ENCODE measurements at regions not wholly inside any gene's neighbourhood (a gene's known extent, or its start where the extent isn't known, plus 50 kb on each side); places are given as distances from the start of the nearest gene placed in this dataset.

- TF ChIP-seq GATA1 (IDR thresholded peaks at IDR 0.05; ENCODE audit: low read depth, low read length) (no peak), POLR2A (IDR thresholded peaks at IDR 0.05; ENCODE audit: low read length) (no peak)
- peak; percentile 76 to 81 for DNase-seq
Measured at GRCh38 chr1:234963180-234963903, 165.3 kb downstream of the TOMM20 start.

DNA sequence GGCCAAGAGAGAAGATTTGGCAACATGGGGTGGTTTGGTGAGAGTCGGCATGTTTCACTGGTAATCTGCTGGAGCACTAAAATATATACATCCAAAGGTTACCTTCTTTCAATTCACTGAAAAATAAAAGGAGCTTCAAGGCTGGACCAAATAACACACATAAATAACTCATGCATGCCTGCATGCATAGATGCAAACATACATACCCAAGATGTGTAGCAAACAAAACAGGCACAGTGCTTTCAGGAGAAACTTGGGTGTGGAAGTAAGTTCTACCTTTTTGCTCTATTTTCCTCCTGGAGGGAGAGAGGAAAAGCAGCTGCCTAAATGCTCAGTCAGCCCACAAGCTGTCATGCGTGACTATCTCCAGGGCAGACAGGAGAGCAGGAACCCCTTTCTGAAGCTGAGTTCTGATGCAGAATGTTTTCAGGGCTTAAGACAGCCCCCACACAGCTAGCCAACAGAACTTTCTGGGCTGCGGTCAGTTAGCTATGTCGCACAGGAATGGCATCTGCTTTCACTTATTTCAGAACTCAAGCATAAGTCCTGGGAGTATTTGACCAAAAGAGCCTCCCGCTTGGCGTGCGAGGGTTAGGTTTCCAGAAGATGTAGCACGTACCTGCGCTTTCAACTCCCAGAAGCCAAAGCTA lies 166.2 kb downstream of the TOMM20 start:
- DNase-seq: peak; percentile 42 to 50
- TF ChIP-seq GATA1 (IDR thresholded peaks at IDR 0.05; ENCODE audit: low read depth, low read length) (no peak), POLR2A (IDR thresholded peaks at IDR 0.05; ENCODE audit: low read length) (no peak)

DNA sequence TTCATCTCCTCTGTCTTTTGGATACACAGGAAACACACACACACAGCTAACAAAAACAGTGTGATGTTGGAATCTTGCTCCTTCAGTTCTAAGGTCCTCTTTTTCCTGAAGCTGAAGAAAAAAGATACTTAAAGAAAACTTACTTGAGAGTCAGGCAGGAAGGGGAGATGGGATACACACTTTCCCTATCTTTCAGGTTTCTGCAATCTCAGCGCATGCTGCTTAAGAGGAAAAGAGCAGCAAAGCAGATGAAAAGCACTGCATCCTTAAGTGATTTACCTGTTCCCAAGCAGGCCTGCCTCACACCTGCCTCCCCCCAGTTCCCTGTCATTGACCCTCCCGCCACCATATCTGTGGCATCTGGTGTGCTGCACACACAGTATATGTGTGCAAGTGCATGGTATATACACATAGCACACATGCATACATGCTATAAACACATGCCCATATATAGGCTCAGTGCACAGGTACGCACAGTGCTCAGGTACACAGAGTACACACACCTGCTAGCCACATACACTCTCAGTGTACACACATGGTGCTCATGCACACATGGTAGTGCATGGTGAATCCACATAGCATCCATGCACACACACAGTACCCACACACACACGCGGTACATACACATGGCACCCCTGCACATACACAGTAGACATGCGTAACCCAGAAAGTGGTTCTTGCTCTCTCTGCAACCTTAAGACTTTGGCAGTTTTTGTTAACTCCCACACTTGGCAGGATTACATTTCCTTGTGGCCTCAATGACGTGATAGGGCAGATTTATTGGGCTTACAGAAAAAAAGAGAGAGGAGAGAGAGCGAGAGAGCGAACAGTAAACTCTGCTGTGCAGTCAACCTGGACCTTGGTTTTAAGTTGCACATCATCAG lies 166.9 kb downstream of the TOMM20 start:
- no peak for TF ChIP-seq POLR2A (IDR thresholded peaks at IDR 0.05; ENCODE audit: low read length)
- no peak for TF ChIP-seq GATA1 (IDR thresholded peaks at IDR 0.05; ENCODE audit: low read depth, low read length)
- DNase-seq: peak in 1 of 2 experiments; percentile 31

DNA sequence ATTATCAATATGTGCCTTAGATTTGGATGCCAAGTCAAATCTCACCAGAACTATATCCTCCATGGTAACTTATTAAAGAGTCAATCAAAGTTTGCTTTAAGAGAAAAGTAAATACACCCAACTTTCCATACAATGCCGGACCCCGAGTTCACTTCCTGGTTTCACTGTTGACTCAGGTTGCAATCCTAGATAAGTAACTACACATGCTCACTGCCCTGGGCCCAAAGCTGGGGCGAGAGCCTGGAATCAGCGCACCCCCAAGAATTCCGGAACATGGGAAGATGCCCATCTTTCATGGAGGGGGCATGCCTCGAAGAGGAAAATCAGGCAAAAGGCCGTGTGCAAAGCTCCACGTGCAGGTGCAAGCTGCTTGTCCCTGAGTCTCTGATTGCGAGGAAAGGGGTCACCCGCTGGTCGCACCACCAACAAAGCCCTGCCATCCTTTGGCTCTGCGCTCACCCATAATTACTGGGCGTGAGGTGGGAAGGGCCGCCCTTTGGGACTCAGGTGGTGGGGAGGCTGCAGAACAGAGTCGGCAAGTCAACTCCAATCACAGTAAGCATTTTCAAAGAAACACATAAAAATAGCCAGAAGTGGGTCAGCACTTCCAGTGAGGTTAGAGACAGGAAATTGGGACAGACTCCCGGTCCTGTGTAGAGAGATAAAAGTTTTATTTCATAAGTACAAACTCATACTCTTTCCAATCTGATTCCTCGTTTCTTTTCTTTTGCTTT lies 167.7 kb downstream of the TOMM20 start:
- peak in 1 of 2 experiments; percentile 14 for DNase-seq
- TF ChIP-seq GATA1 (IDR thresholded peaks at IDR 0.05; ENCODE audit: low read depth, low read length) (no peak), POLR2A (IDR thresholded peaks at IDR 0.05; ENCODE audit: low read length) (no peak)

DNA sequence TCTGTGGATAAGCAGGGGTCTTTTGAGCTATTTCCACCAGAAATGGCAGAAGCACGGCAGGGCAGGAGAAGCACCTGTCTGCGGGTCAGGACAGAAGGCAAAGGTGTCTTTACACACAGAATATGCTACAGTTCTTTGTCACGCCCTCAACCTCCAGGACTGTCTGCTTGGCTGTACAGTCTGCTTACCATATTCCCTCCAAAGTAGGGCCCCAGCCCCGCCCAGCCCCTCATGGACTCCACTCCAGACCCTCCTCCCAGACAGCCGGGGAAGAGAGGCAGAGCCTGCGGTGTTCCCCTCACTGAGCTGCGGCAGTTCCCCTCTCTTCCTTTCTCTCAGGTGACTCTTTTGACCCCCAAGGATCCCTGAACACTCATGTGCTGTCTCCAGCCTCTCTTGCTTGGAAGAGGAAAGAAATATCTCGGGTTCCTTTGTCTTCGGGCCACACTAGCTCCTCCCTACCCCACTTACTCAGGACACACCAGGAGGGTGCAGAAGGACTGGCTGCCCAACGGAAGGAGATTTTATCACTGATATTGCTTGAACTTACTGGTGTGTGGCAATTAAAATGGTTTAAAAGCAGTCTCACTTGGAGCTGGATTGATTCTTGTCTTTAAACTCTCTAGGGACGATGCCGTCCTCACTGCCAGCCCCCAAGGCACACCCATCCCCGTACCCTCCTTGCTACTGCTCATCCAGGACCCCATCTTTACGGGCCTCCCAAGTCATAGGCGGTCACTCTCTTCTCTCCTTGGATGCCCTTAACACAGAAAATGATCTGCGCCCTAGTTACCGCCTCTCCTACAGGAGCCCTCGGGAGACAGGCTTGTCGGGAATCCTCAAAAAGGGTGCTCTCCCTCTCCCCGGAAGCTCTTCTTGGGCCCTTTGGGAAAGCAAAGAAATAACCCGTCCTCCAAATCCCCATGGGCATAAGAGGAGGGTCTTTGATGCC lies 169.7 kb downstream of the TOMM20 start:
- DNase-seq: no peak
- TF ChIP-seq POLR2A (IDR thresholded peaks at IDR 0.05; ENCODE audit: low read length) (no peak), GATA1 (IDR thresholded peaks at IDR 0.05; ENCODE audit: low read depth, low read length) (no peak)

DNA sequence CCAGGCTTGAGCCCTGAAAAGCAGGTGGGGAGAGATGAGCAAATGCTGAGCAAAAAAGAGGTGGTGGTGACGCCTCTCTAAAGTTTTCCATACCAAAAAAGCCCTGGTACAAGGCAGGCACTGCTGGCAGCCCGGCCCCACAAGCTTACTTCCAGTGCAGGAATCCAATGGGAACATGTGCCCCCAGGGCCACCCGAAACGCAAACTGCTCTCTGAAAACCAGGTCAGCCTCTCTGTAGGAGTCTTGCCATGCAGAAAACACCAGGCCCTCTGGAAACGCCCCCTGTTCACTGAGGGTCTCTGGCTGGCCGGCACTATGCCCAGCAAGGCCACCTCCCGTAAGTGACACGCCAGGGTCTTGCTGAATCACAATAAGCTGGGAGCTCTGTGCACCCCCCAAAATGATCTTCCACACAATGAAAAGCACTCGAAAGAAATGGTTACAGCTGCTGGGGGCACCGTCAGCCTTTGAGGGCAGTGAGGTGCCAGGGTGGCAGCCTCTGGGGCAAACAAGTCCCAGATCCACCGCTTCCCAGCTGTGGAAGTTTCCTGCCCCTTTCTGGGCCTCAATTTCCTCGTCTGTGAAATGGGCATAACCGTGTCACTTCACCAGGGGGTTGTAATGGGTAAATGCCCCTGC lies 170.5 kb downstream of the TOMM20 start:
- DNase-seq: no peak
- TF ChIP-seq POLR2A (IDR thresholded peaks at IDR 0.05; ENCODE audit: low read length): no peak
- TF ChIP-seq GATA1 (IDR thresholded peaks at IDR 0.05; ENCODE audit: low read depth, low read length): no peak

- TF ChIP-seq GATA1 (IDR thresholded peaks at IDR 0.05; ENCODE audit: low read depth, low read length) (no peak), POLR2A (IDR thresholded peaks at IDR 0.05; ENCODE audit: low read length) (no peak)
- peak in 1 of 2 experiments; percentile 13 for DNase-seq
Measured at GRCh38 chr1:234957330-234958065, 171.1 kb downstream of the TOMM20 start.

DNA sequence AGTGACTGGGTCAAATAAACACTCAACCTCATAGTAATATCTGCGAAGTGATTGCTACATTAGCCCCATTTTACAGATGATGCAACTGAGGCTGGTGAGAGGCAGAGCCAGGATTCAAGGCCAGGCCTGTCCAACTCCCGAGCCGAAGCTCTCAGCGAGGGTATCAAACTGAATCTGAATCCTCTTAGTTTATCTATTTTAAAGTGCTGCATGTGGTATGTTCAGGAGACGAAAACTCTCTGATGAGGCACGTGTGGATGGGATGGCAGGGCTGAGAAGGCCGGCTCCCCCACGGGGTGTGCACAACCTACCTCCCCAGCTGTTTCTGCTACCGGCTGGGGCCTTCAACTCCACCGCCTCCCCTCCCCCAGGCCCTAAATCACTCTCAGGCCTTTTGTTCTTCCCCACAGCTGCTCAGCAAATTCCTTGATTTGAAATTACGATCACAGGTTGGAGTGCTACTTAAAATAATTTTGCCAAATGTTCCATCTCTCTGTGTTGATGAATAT lies 171.8 kb downstream of the TOMM20 start:
- no peak for DNase-seq
- no peak for TF ChIP-seq POLR2A (IDR thresholded peaks at IDR 0.05; ENCODE audit: low read length)
- no peak for TF ChIP-seq GATA1 (IDR thresholded peaks at IDR 0.05; ENCODE audit: low read depth, low read length)

DNA sequence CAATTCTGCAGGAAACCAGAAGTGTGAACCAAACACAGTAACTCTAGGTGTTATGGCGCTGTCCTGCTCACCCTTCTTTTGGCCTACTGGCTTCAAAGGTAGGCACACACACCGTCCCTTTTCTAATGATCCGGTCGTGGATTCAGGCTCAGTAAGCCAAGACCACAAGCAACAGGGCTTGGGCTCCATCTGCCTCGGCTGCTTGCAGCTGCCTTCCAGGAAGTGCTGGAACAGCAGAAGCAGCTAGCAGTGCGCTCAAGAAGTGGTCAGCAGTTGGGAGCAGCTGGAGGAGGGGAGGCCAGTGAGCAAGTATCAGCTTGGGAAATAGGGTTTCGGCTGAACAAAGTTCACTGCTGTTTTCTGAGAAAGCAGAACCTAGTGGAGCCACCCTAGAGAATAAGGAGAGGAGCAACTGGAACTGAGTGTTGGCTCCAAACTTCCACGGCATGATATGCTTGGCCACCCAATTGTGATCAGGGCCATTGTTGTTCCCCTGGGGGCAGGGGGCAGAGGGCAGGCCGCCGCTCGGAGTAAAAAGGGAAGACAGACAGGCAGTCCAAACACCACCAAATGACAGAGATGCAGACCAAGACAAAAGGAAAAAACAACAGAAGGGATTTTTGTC lies 173.4 kb downstream of the TOMM20 start:
- TF ChIP-seq POLR2A (IDR thresholded peaks at IDR 0.05; ENCODE audit: low read length) (no peak), GATA1 (IDR thresholded peaks at IDR 0.05; ENCODE audit: low read depth, low read length) (no peak)
- DNase-seq: peak; percentile 25 to 34

DNA sequence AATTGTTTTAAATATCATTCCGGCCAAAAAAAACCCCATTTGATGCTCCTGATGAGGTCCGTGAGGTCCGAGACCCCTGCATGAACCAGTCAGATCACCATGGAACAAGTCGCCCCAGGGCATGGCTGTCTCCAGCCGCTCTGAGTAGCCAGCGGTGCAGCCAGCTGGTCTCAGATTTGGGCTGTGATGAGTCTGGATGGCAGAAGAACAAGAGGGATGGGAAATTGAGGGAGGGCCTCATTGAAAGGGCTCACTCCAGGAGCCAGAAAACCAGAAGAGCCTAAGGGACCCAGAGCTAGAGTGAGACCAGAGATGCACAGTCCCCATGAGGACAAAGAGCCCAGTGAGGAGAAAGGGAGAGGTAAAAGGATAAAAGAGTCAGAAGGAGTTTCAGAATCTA lies 174.0 kb downstream of the TOMM20 start:
- no peak for TF ChIP-seq POLR2A (IDR thresholded peaks at IDR 0.05; ENCODE audit: low read length)
- TF ChIP-seq GATA1 (IDR thresholded peaks at IDR 0.05; ENCODE audit: low read depth, low read length): no peak
- no peak for DNase-seq
